LNCAP (cell line): ENCODE measurements at regions not wholly inside any gene's neighbourhood (a gene's known extent, or its start where the extent isn't known, plus 50 kb on each side); places are given as distances from the start of the nearest gene placed in this dataset.

Experiments
- TF ChIP-seq, protein P1 (sequence below): fragments of 450-650 bp; IDR thresholded peaks from 2 replicates; pipeline ENCODE4 v1.5.1; 2017; ENCODE audit warnings: mild to moderate bottlenecking

DNA sequence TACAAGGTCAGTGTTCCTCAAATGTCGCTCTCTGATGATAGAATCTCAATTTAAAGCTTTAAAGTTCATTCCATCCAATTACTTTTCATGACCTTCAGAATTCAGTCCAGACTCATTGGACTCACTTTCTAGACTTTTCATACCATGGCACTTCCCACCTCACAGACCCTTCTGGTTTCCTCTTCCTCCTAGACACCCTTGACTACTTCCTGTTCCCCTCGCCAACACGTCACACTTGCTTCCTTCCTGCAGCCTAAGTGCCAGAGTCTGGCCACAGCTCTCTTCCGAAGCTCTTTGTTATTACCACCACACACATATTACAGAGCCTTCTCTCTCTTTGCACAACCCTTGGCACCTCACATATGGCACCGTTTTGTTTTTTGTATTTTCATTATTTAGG is 59.1 kb upstream of the UMPS start:
- TF ChIP-seq, protein P1, sequence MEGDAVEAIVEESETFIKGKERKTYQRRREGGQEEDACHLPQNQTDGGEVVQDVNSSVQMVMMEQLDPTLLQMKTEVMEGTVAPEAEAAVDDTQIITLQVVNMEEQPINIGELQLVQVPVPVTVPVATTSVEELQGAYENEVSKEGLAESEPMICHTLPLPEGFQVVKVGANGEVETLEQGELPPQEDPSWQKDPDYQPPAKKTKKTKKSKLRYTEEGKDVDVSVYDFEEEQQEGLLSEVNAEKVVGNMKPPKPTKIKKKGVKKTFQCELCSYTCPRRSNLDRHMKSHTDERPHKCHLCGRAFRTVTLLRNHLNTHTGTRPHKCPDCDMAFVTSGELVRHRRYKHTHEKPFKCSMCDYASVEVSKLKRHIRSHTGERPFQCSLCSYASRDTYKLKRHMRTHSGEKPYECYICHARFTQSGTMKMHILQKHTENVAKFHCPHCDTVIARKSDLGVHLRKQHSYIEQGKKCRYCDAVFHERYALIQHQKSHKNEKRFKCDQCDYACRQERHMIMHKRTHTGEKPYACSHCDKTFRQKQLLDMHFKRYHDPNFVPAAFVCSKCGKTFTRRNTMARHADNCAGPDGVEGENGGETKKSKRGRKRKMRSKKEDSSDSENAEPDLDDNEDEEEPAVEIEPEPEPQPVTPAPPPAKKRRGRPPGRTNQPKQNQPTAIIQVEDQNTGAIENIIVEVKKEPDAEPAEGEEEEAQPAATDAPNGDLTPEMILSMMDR = no peak

DNA sequence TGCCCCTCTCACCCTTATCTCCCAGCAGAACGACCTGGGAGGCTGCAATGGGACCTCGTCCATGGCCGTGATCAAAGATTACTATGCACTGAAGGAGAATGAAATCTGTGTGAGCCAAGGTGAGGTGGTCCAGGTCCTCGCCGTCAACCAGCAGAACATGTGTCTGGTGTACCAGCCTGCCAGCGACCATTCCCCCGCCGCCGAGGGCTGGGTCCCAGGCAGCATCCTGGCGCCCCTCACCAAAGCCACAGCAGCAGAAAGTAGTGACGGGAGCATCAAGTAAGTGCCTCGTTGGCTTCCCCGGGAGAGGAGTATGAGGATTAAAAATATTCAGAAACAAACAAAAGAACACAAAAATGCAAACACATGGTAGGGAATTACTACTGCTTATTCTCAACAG is 55.9 kb upstream of the UMPS start:
- TF ChIP-seq, protein P1 = no peak

- TF ChIP-seq, protein P1 = no peak
Measured at GRCh38 chr3:124676236-124676635, 54.0 kb upstream of the UMPS start.

- TF ChIP-seq, protein P1 = no peak
Measured at GRCh38 chr3:124679048-124679638, 51.1 kb upstream of the UMPS start.
